Spleen (tissue), 11 donors: ENCODE measurements at regions not wholly inside any gene's neighbourhood (a gene's known extent, or its start where the extent isn't known, plus 50 kb on each side); places are given as distances from the start of the nearest gene placed in this dataset.

Source experiments
- DNase-seq: peaks from one replicate; pipeline ENCODE4 v3.0.0-alpha.2; 2020
- H3K27ac ChIP-seq, 8 donors: fragments of 200-600 bp; sonication (generic) in 7 of 8; 1 replicate in 4 of 8; 2 replicates in 4 of 8; pipeline versions ENCODE4 v1.5.0 to v1.8.0; 2016 to 2021; ENCODE audit warnings: inconsistent platforms in 4 of 8, mild to moderate bottlenecking in 4 of 8, moderate library complexity in 1 of 8
- H3K27me3 ChIP-seq, 7 donors: fragments of 200-600 bp; sonication (generic) in 6 of 7; replicated peaks in 1 of 7; 1 replicate in 4 of 7; 2 replicates in 3 of 7; pipeline versions ENCODE4 v1.5.0 to v1.8.0; 2016 to 2021; ENCODE audit warnings: inconsistent platforms in 3 of 7, mild to moderate bottlenecking in 1 of 7
- H3K36me3 ChIP-seq, 6 donors: fragments of 200-600 bp; sonication (generic) in 5 of 6; 1 replicate in 4 of 6; 2 replicates in 2 of 6; pipeline versions ENCODE4 v1.5.0 to v1.8.0; 2016 to 2021; ENCODE audit warnings: inconsistent platforms in 2 of 6
- H3K4me1 ChIP-seq, 6 donors: fragments of 200-600 bp; sonication (generic) in 5 of 6; 1 replicate in 3 of 6; 2 replicates in 3 of 6; pipeline versions ENCODE4 v1.5.0 to v1.8.0; 2016 to 2021; ENCODE audit warnings: inconsistent platforms in 3 of 6
- H3K4me3 ChIP-seq, 8 donors: fragments of 200-600 bp; sonication (generic) in 7 of 8; 1 replicate in 4 of 8; 2 replicates in 4 of 8; pipeline versions ENCODE4 v1.5.0 to v1.8.0; 2016 to 2021; ENCODE audit warnings: inconsistent platforms in 4 of 8, mild to moderate bottlenecking in 4 of 8, moderate library complexity in 2 of 8
- H3K9me3 ChIP-seq, 8 donors: fragments of 200-600 bp; sonication (generic) in 7 of 8; 1 replicate in 4 of 8; 2 replicates in 4 of 8; pipeline versions ENCODE4 v1.5.0 to v1.8.0; 2016 to 2021; ENCODE audit warnings: inconsistent platforms in 4 of 8
- POLR2A ChIP-seq, 3 donors: fragments of 450-650 bp; IDR thresholded peaks; one replicate each; pipeline ENCODE4 v1.5.1; 2017; ENCODE audit warnings: antibody characterized with exemption in 3 of 3, mild to moderate bottlenecking in 1 of 3
- POLR2AphosphoS5 ChIP-seq, 3 donors: sonication (generic); formaldehyde crosslinking; IDR thresholded peaks; one replicate each; pipeline ENCODE4 v1.5.1; 2017; ENCODE audit warnings: antibody characterized with exemption in 3 of 3
- WGBS, 5 donors: extraction: QIAGEN DNeasy Blood & Tissue Kit in 3 of 5; methylation state at CpG; one replicate each; pipeline versions ENCODE4 v1.1.5 to v1.1.7; 2013 to 2018; 5-methylcytosine and 5-hydroxymethylcytosine counted together
- intact Hi-C: fragments of 100-400 bp; cut with DNase I; formaldehyde crosslinking; loops from one replicate; pipeline ENCODE4 v1.15.0; 2023; ENCODE audit warnings: low total_unique reads
- TF ChIP-seq, protein P1 (sequence below), 11 experiments: fragments of 200-600 bp in 7 of 11; fragments of 450-650 bp in 4 of 11; sonication (generic) in 4 of 11; IDR thresholded peaks in 8 of 11; conservative IDR thresholded peaks in 3 of 11; 1 replicate in 7 of 11; 2 replicates in 4 of 11; pipeline versions ENCODE4 v1.4.0 to v1.8.0; 2016 to 2021; ENCODE audit warnings: antibody characterized with exemption in 11 of 11, inconsistent platforms in 4 of 11, mild to moderate bottlenecking in 1 of 11
- donor health status: healthy with polysubstance abuse.
- donor health status: DM: no; HTN: no; CAD: no; lungs with moderate emphysema.
- donor health status: DM: no; HTN: no; CAD: no.
- donor health status: Bipolar disorder and iron deficiency.
- donor health status: healthy.
- donor health status: DM: no; HTN: no; CAD: no.
- donor health status: DM: yes; HTN: yes; CAD: no.

DNA sequence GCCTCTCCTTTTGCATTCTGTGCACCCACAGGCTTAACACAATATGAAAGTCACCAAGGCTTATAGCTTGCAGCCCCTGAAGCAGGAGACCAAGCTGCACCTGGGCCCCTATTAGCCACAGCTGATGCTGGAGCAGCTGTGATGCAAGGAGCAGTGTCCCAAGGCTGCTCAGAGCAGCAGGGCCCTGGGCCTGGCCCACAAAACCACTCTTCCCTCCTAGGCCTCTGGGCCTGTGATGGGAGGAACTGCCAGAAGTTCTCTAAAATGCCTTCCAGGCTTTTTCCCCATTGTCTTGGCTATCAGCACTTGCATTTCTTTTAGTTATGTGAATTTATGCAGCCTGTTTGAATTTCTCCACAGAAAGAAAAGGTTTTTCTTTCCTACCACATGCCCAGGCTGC is 89.5 kb upstream of the KCTD3 start:
- intact Hi-C loops: no loop called here
- TF ChIP-seq POLR2A (IDR thresholded peaks at IDR 0.05) (no peak), POLR2AphosphoS5 (IDR thresholded peaks at IDR 0.05) (no peak)
- TF ChIP-seq, protein P1, sequence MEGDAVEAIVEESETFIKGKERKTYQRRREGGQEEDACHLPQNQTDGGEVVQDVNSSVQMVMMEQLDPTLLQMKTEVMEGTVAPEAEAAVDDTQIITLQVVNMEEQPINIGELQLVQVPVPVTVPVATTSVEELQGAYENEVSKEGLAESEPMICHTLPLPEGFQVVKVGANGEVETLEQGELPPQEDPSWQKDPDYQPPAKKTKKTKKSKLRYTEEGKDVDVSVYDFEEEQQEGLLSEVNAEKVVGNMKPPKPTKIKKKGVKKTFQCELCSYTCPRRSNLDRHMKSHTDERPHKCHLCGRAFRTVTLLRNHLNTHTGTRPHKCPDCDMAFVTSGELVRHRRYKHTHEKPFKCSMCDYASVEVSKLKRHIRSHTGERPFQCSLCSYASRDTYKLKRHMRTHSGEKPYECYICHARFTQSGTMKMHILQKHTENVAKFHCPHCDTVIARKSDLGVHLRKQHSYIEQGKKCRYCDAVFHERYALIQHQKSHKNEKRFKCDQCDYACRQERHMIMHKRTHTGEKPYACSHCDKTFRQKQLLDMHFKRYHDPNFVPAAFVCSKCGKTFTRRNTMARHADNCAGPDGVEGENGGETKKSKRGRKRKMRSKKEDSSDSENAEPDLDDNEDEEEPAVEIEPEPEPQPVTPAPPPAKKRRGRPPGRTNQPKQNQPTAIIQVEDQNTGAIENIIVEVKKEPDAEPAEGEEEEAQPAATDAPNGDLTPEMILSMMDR (IDR thresholded peaks at IDR 0.05 in 8 of 11, conservative IDR thresholded peaks at IDR 0.05 in 3 of 11): no peak
- Histone ChIP-seq H3K4me1 (no peaks in the 10 kb centered on the region), H3K9me3 (peaks cover 0 to 23% (median 16%) of the 10 kb centered on the region in 8 donors), H3K4me3 (no peak overlapping the region), H3K27me3 (no peaks in the 10 kb centered on the region), H3K36me3 (no peaks in the 10 kb centered on the region), H3K27ac (no peak overlapping the region)
- DNase-seq: no peak

DNA sequence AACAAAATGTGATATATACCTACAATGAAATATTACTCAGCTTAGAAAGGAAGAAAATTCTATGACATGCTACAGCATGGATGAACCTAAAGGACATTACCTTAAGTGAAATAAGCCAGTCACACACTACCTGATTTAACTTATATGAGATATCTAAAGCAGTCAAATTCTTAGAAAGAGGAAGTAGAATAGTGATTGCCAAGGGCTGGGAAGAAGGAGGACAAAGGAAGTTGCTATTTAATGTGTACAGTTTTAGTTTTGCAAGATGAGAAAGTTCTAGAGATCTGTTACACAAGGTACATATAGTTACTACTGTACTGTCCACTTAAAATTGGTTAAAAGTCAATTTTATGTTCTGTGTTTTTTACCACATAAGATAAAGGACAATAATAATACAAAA is 87.5 kb upstream of the KCTD3 start:
- Histone ChIP-seq H3K4me3 (no peak overlapping the region), H3K27me3 (no peaks in the 10 kb centered on the region), H3K27ac (no peak overlapping the region), H3K36me3 (no peaks in the 10 kb centered on the region), H3K4me1 (no peaks in the 10 kb centered on the region), H3K9me3 (peaks cover 0 to 23% (median 16%) of the 10 kb centered on the region in 8 donors)
- intact Hi-C loops: no loop called here
- DNase-seq: no peak
- TF ChIP-seq POLR2A (IDR thresholded peaks at IDR 0.05) (no peak), POLR2AphosphoS5 (IDR thresholded peaks at IDR 0.05) (no peak)
- TF ChIP-seq, protein P1 (IDR thresholded peaks at IDR 0.05 in 8 of 11, conservative IDR thresholded peaks at IDR 0.05 in 3 of 11): no peak

DNA sequence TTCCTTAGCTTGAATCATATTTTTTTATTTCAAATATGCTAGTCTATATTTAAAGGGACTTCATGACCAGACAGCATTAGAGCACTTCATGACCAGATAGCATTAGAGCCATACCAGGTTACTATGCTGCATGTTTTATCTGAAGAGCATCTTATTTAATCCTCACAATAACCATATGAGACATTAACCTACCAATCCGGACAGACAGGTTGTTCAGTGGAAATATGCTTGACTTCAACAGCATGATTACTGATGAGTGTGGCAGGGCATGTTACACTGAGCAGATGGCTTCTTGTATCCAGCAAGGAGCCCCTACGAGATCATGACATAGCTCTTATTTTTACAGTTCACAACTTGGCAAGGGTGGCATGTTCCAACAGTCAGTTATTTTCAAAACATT is 85.0 kb upstream of the KCTD3 start:
- no peak overlapping the region for H3K4me3 ChIP-seq
- no peak overlapping the region for H3K27ac ChIP-seq
- WGBS, 5 donors: 79 to 86% (median 83%) methylated on average over 2 of the region's 2 CpGs
- TF ChIP-seq POLR2A (IDR thresholded peaks at IDR 0.05): no peak
- TF ChIP-seq, protein P1 (IDR thresholded peaks at IDR 0.05 in 8 of 11, conservative IDR thresholded peaks at IDR 0.05 in 3 of 11): no peak
- no peak for TF ChIP-seq POLR2AphosphoS5 (IDR thresholded peaks at IDR 0.05)
- no peaks in the 10 kb centered on the region for H3K36me3 ChIP-seq
- H3K9me3 ChIP-seq: peaks cover 0 to 16% (median 14%) of the 10 kb centered on the region in 8 donors
- intact Hi-C loops: no loop called here
- no peak for DNase-seq
- H3K27me3 ChIP-seq: no peaks in the 10 kb centered on the region
- no peaks in the 10 kb centered on the region for H3K4me1 ChIP-seq

DNA sequence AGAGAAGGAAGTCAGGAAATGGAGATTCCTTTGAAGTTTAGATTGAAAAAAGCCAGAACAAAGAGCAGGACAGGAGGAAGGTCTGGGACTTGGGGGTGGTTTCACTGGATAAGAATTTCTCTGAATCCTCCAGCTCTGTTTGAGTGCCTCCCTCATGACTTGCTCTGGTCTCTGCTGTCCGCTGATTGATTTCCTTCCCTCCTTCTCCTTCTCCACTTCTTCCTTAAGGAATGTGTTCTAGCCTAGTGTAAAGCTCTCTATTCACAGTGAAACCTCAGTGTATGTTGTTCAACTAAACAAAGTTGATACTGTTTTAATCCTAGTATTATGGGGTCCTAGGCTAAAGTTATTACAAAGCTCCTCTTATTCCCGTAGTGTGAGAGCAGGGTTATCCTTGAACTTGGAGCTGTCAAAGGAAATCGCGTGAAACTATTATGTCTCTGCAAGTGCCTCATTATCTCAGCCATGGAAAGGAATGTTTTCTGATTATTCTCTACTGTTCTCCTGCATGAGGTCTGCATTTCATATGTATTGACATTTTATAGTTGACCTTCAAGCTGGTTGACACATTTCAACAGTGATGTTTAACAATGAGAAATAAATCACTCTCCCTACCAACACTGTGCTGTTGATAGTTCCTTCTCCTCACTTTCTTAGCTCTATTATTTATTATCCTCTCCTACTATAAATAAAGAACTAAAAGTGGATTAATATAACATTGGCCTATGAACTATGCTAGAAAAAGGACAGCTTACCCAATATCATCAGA is 82.7 kb upstream of the KCTD3 start:
- Histone ChIP-seq H3K4me3 (no peak overlapping the region), H3K9me3 (no peaks in the 10 kb centered on the region), H3K36me3 (no peaks in the 10 kb centered on the region), H3K4me1 (no peaks in the 10 kb centered on the region), H3K27me3 (no peaks in the 10 kb centered on the region), H3K27ac (no peak overlapping the region)
- DNase-seq: no peak
- 66 to 74% (median 68%) methylated on average over 4 of the region's 4 CpGs for WGBS, 5 donors
- intact Hi-C loops: no loop called here
- no peak for TF ChIP-seq POLR2A (IDR thresholded peaks at IDR 0.05)
- TF ChIP-seq, protein P1 (IDR thresholded peaks at IDR 0.05 in 8 of 11, conservative IDR thresholded peaks at IDR 0.05 in 3 of 11): no peak
- TF ChIP-seq POLR2AphosphoS5 (IDR thresholded peaks at IDR 0.05): no peak
